H1 (cell line): ENCODE measurements at regions not wholly inside any gene's neighbourhood (a gene's known extent, or its start where the extent isn't known, plus 50 kb on each side); places are given as distances from the start of the nearest gene placed in this dataset.

Source experiments
- CTCF ChIA-PET: fragments of 300-600 bp; sonication (Branson Sonifier 250); formaldehyde crosslinking; loops from one replicate; lab custom pipeline; 2021; ENCODE audit not compliant: partially characterized antibody; lab: Charles Lee
- POLR2A ChIA-PET: fragments of 300-600 bp; sonication (Branson Sonifier 250); formaldehyde crosslinking; loops from one replicate; lab custom pipeline; 2021; ENCODE audit warnings: inconsistent platforms; ENCODE audit not compliant: partially characterized antibody; lab: Charles Lee
- DNase-seq, 2 experiments: peaks; one replicate each; pipeline versions ENCODE4 v3.0.0 to v3.0.0-alpha.2; 2010 to 2022; ENCODE audit warnings: low spot score in 2 of 2, low read depth in 1 of 2, mixed read lengths in 1 of 2
- FAIRE-seq: peaks from 2 replicates; lab custom pipeline; 2011; peaks lifted over from hg19 to GRCh38; lab: Jason Lieb, UNC
- H2AFZ ChIP-seq: 2 replicates; pipeline ENCODE4 v1.8.1; 2012; ENCODE audit warnings: low read length, inconsistent platforms
- H2AK5ac ChIP-seq: 2 replicates; pipeline ENCODE4 v1.6.1; 2013; ENCODE audit warnings: low read depth, low read length
- H2BK120ac ChIP-seq: replicated peaks from 2 replicates; pipeline ENCODE3; 2013; ENCODE audit warnings: low read depth, low read length, inconsistent platforms
- H2BK12ac ChIP-seq: 2 replicates; pipeline ENCODE4 v1.6.1; 2013; ENCODE audit warnings: low read depth, low read length
- H2BK15ac ChIP-seq: 2 replicates; pipeline ENCODE4 v1.6.1; 2013; ENCODE audit warnings: low read length
- H2BK20ac ChIP-seq: 2 replicates; pipeline ENCODE4 v1.6.1; 2013; ENCODE audit warnings: low read length
- H2BK5ac ChIP-seq: 2 replicates; pipeline ENCODE4 v1.6.1; 2013; ENCODE audit warnings: low read depth, low read length
- H3K14ac ChIP-seq: 2 replicates; pipeline ENCODE4 v1.6.1; 2013; ENCODE audit warnings: inconsistent platforms; ENCODE audit not compliant: insufficient read length
- H3K18ac ChIP-seq: 2 replicates; pipeline ENCODE4 v1.6.1; 2013; ENCODE audit warnings: low read length; ENCODE audit errors: extremely low read depth
- H3K23ac ChIP-seq: 2 replicates; pipeline ENCODE4 v1.6.1; 2013; ENCODE audit warnings: inconsistent platforms; ENCODE audit not compliant: insufficient read length
- H3K23me2 ChIP-seq: 2 replicates; pipeline ENCODE4 v1.6.1; 2013; ENCODE audit warnings: low read depth, low read length
- H3K27ac ChIP-seq: 2 replicates; pipeline ENCODE4 v1.6.1; 2011; ENCODE audit warnings: low read depth, low read length, inconsistent platforms
- H3K27me3 ChIP-seq, 4 experiments: replicated peaks in 1 of 4; 1 replicate in 1 of 4; 2 replicates in 3 of 4; pipeline versions ENCODE4 v1.6.1 to v1.8.1; 2011 to 2013; ENCODE audit warnings: low read length in 3 of 4, mild to moderate bottlenecking in 3 of 4, inconsistent platforms in 2 of 4, mixed read lengths in 2 of 4, moderate library complexity in 1 of 4; ENCODE audit not compliant: control insufficient read depth in 3 of 4, insufficient read depth in 3 of 4; ENCODE audit errors: extremely low read depth in 1 of 4
- H3K36me3 ChIP-seq, 4 experiments: 2 replicates each; pipeline versions ENCODE4 v1.6.1 to v1.8.1; 2011 to 2013; ENCODE audit warnings: mild to moderate bottlenecking in 4 of 4, low read length in 3 of 4, moderate library complexity in 2 of 4, control low read depth in 1 of 4, inconsistent platforms in 1 of 4; ENCODE audit not compliant: insufficient read depth in 4 of 4, control insufficient read depth in 2 of 4
- H3K4ac ChIP-seq: replicated peaks from 2 replicates; pipeline ENCODE3; 2013; ENCODE audit warnings: low read length, low read depth, mixed read lengths, inconsistent platforms; ENCODE audit not compliant: insufficient read length
- H3K4me1 ChIP-seq, 4 experiments: replicated peaks in 1 of 4; 1 replicate in 1 of 4; 2 replicates in 3 of 4; pipeline versions ENCODE4 v1.6.1 to v1.8.1; 2011 to 2013; ENCODE audit warnings: low read length in 3 of 4, inconsistent platforms in 2 of 4, mixed read lengths in 1 of 4; ENCODE audit not compliant: insufficient read depth in 4 of 4, control insufficient read depth in 3 of 4
- H3K4me2 ChIP-seq, 2 experiments: 2 replicates each; pipeline versions ENCODE4 v1.6.1 to v1.8.1; 2011 to 2013; ENCODE audit warnings: low read depth in 2 of 2, low read length in 2 of 2, control low read depth in 1 of 2, inconsistent platforms in 1 of 2, mild to moderate bottlenecking in 1 of 2; ENCODE audit not compliant: insufficient read depth in 1 of 2
- H3K4me3 ChIP-seq, 4 experiments: fragments of 200-600, 300-600 bp in 1 of 4; sonication (generic), shearing (Covaris generic), sonication (Bioruptor Twin) in 1 of 4; 2 replicates each; pipeline versions ENCODE4 v1.5.1 to v1.8.1; 2011 to 2016; ENCODE audit warnings: low read length in 4 of 4, low read depth in 3 of 4, control low read depth in 2 of 4, inconsistent platforms in 2 of 4, mild to moderate bottlenecking in 2 of 4, mixed read lengths in 1 of 4, moderate library complexity in 1 of 4; ENCODE audit not compliant: insufficient read depth in 2 of 4; ENCODE audit errors: extremely low read depth in 1 of 4
- H3K56ac ChIP-seq: replicated peaks from 2 replicates; pipeline ENCODE3; 2013; ENCODE audit warnings: low read depth, mild to moderate bottlenecking, mixed read lengths, low read length, inconsistent platforms; ENCODE audit not compliant: insufficient read length
- H3K79me1 ChIP-seq: 2 replicates; pipeline ENCODE4 v1.6.1; 2013; ENCODE audit warnings: low read depth, low read length, control low read depth
- H3K79me2 ChIP-seq, 2 experiments: 2 replicates each; pipeline versions ENCODE4 v1.6.1 to v1.8.1; 2012 to 2013; ENCODE audit warnings: low read length in 2 of 2, mild to moderate bottlenecking in 2 of 2, inconsistent platforms in 1 of 2; ENCODE audit not compliant: insufficient read depth in 2 of 2, control insufficient read depth in 1 of 2
- H3K9ac ChIP-seq, 4 experiments: replicated peaks in 1 of 4; 1 replicate in 1 of 4; 2 replicates in 3 of 4; pipeline versions ENCODE4 v1.6.1 to v1.8.1; 2011 to 2013; ENCODE audit warnings: low read depth in 3 of 4, low read length in 3 of 4, control low read depth in 2 of 4, mild to moderate bottlenecking in 2 of 4, moderate library complexity in 2 of 4, inconsistent platforms in 1 of 4; ENCODE audit errors: extremely low read depth in 1 of 4
- H3K9me3 ChIP-seq, 2 experiments: 2 replicates each; pipeline versions ENCODE4 v1.6.1 to v1.8.1; 2012 to 2013; ENCODE audit warnings: mild to moderate bottlenecking in 2 of 2, moderate library complexity in 2 of 2, control low read depth in 1 of 2, inconsistent platforms in 1 of 2, low read depth in 1 of 2, low read length in 1 of 2, mixed read lengths in 1 of 2; ENCODE audit not compliant: insufficient read depth in 2 of 2
- H4K20me1 ChIP-seq, 2 experiments: replicated peaks in 1 of 2; 2 replicates each; pipeline versions ENCODE3 to v1.8.1; 2011 to 2013; ENCODE audit warnings: inconsistent platforms in 2 of 2, low read length in 2 of 2, mild to moderate bottlenecking in 1 of 2; ENCODE audit not compliant: insufficient read depth in 2 of 2, control insufficient read depth in 1 of 2
- H4K5ac ChIP-seq: 2 replicates; pipeline ENCODE4 v1.6.1; 2013; ENCODE audit warnings: low read length, low read depth, mixed read lengths, inconsistent platforms; ENCODE audit not compliant: insufficient read length
- H4K8ac ChIP-seq: 2 replicates; pipeline ENCODE4 v1.8.0; 2013; ENCODE audit warnings: mild to moderate bottlenecking, moderate library complexity, low read length, inconsistent platforms; ENCODE audit not compliant: insufficient read depth; ENCODE audit errors: extremely low read depth
- H4K91ac ChIP-seq: replicated peaks from 2 replicates; pipeline ENCODE3; 2013; ENCODE audit warnings: low read length, mixed read lengths, inconsistent platforms; ENCODE audit not compliant: insufficient read length
- CHD2 ChIP-seq: IDR thresholded peaks from 2 replicates; pipeline ENCODE4 v1.6.1; 2012; ENCODE audit warnings: low read length, improper control_type of control experiment
- FOSL1 ChIP-seq: IDR thresholded peaks from 2 replicates; pipeline ENCODE4 v1.6.1; 2011; ENCODE audit warnings: mild to moderate bottlenecking, low read depth, low read length, moderate library complexity; ENCODE audit not compliant: insufficient read depth
- NRF1 ChIP-seq: IDR thresholded peaks from 2 replicates; pipeline ENCODE4 v1.6.1; 2011; ENCODE audit warnings: mild to moderate bottlenecking, low read depth, low read length, improper control_type of control experiment
- RNF2 ChIP-seq: fragments of 200-900, 300-1000 bp; sonication (generic); IDR thresholded peaks from 2 replicates; pipeline ENCODE4 v1.7.1; 2016; ENCODE audit warnings: borderline replicate concordance, low read depth, mild to moderate bottlenecking, antibody characterized with exemption, low read length; ENCODE audit not compliant: poor library complexity, severe bottlenecking; ENCODE audit errors: missing control alignments
- SP2 ChIP-seq: IDR thresholded peaks from 2 replicates; pipeline ENCODE4 v1.6.1; 2012; ENCODE audit warnings: mild to moderate bottlenecking, low read length, inconsistent platforms
- TCF12 ChIP-seq: IDR thresholded peaks from 2 replicates; pipeline ENCODE4 v1.6.1; 2011; ENCODE audit warnings: low read depth, mild to moderate bottlenecking, low read length
- ZNF274 ChIP-seq: IDR thresholded peaks from 2 replicates; pipeline ENCODE4 v1.7.0; 2012; ENCODE audit warnings: low read length, borderline replicate concordance; ENCODE audit errors: extremely low read depth
- WGBS, 2 experiments: shearing (Covaris generic) in 1 of 2; methylation state at CpG; one replicate each; pipeline versions ENCODE4 v1.1.6 to v1.1.7; 2013 to 2015; ENCODE audit warnings: low lambda C conversion rate in 2 of 2, mixed read lengths in 2 of 2, inconsistent platforms in 1 of 2, low coverage in 1 of 2, missing lambda C conversion rate in 1 of 2; ENCODE audit not compliant: insufficient replicate concordance in 2 of 2, insufficient coverage in 1 of 2, insufficient read length in 1 of 2; ENCODE audit errors: extremely low coverage in 1 of 2, missing lambda C conversion rate in 1 of 2; 5-methylcytosine and 5-hydroxymethylcytosine counted together

DNA sequence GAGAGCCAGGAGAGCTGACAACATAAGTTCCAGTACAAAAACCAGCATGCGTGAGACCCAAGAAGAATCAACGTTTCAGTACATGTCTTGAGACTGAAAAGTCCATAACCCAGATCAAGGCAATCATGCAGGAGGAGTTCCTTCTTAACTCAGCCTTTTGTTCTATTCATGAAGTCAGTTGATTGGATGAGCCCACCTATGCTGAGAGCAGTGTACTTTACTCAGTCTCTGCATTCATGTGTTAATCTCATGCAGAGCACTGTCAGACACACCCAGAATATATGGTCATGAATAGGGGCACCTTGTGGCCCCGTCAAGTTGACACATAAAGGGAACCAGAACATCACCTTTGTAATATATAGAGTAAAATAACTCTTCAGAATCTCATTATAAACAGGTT is 653.6 kb upstream of the CNTNAP5 start:
- Histone ChIP-seq H3K27ac (no peak overlapping the region), H3K23me2 (no peaks in the 10 kb centered on the region), H3K79me2 (no peaks in the 10 kb centered on the region), H3K56ac (no peak overlapping the region), H2BK12ac (no peak overlapping the region), H3K27me3 (no peaks in the 10 kb centered on the region), H4K8ac (no peak overlapping the region), H3K9me3 (no peaks in the 10 kb centered on the region), H2BK15ac (no peak overlapping the region), H3K23ac (no peak overlapping the region), H2AK5ac (no peak overlapping the region), H3K4me1 (no peaks in the 10 kb centered on the region), H3K4me2 (no peak overlapping the region), H2AFZ (0 out of 2 replicates have a peak overlapping the region, but pooled peaks have one; percentile 20), H2BK120ac (no peak overlapping the region), H4K5ac (no peak overlapping the region), H3K9ac (no peak overlapping the region), H3K4ac (no peak overlapping the region), H4K91ac (no peak overlapping the region), H3K36me3 (no peaks in the 10 kb centered on the region; a peak in 1 of 8 replicates), H3K79me1 (no peaks in the 10 kb centered on the region), H3K18ac (no peak overlapping the region), H3K14ac (no peak overlapping the region), H3K4me3 (no peak overlapping the region), H4K20me1 (no peaks in the 10 kb centered on the region), H2BK5ac (no peak overlapping the region), H2BK20ac (no peak overlapping the region)
- DNase-seq = no peak
- TF ChIP-seq SP2 (no peak), FOSL1 (no peak), CHD2 (no peak), RNF2 (no peak), ZNF274 (no peak), NRF1 (no peak), TCF12 (no peak)
- POLR2A ChIA-PET = no interaction called here
- no peak for FAIRE-seq
- CTCF ChIA-PET = no interaction called here
- WGBS, 2 experiments = 87% methylated on average over 3 of the region's 3 CpGs; no CpG with 5 or more reads in 1 of the 2 experiments
